GM21529 (cell line): ENCODE measurements at regions not wholly inside any gene's neighbourhood (a gene's known extent, or its start where the extent isn't known, plus 50 kb on each side); places are given as distances from the start of the nearest gene placed in this dataset.
"Not testable (repeated sequence)": the region's sequence is repeated elsewhere in the genome, so short reads cannot be mapped to it uniquely, and the experiment has no call there.

ENCODE experiments used
- ATAC-seq: cut with Tn5 transposase; IDR thresholded peaks from one replicate; pipeline ENCODE4 v1.9.1; 2021; ENCODE audit not compliant: unreplicated experiment

DNA sequence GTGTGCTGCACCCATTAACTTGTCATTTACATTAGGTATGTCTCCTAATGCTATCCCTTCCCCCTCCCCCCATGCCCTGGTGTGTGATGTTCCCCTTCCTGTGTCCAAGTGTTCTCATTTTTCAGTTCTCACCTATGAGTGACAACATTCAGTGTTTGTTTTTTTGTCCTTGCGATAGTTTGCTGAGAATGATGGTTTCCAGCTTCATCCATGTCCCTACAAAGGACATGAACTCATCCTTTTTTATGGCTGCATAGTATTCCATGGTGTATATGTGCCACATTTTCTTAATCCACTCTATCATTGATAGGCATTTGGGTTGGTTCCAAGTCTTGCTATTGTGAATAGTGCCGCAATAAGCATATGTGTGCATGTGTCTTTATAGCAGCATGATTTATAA lies 316.7 kb downstream of the ACTR3B start:
- ATAC-seq = not testable (repeated sequence)

DNA sequence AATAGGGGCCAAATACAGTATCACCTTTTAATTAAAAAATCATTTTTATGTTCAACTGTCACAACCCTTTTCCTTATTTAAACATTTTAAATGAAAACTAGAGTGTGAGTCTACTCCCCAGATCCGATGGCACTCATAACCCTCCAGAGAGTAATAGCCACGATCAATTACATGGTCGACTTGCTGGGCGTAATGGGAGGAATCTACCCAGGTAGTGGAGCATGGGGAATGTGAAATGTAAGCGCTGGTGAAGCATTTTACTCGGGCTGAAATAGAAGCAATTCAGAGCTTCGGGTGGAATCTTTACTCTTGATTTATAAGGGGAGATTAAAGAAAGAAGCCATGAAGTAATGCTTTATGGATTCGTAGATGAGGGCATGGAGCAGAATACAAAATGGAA lies 321.9 kb downstream of the ACTR3B start:
- ATAC-seq = no peak

DNA sequence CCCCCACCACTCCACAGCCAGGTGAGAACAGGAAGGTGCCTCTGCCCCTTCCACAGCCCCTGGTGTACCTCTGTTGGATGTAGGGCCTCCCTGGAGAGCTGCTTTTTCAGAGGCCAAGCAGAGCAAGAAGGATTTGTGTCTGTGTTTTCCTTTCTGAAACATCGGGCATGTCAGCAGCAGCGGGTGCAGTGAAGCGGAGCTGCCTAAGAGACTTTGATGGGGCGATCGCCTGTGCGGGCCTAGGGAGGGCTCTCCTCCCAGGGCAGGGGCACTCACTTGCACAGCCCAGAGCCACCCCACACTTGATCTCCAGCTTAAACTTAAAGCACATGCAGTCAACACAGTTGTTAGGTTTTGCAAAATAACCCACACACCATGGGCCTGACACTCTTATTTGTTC lies 324.7 kb downstream of the ACTR3B start:
- no peak for ATAC-seq

DNA sequence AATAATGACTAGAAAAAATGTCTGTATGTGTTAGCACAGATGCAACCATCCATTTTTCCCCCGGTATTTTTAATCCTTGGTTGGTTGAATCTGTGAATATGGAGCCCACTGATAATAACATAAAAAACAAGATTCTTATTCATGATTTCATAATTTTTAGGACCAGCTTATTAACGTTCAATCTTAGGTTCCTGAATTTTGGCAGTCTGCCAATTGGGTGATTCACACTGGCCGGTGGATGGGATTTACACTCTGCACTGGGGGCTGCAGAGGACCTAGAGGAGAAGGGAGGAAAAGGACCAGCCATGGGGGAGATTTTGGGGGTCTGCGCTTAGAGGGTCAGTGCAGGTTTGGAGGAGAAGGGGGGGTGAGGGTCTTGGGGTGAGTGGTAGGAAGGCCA lies 327.9 kb downstream of the ACTR3B start:
- no peak for ATAC-seq

DNA sequence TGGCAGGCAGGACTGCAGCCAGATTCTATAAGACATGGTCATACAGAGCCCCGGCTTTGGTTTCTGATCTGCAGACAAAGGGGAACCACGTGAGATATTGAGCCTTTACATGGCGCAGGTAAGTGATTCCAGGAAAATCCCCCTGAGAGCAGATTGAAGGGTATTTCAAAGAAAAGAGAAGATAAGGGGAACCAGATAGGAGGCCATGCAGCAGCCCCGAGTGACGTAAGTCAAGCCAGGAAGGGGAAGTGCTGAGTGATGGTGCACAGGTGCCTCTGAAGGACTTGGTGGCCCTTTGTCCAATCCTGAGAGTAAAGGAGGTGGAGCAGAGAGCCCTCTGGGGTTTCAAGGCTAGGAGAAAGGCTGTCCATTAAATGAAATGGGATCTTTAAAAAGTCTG lies 329.0 kb downstream of the ACTR3B start:
- no peak for ATAC-seq

- no peak for ATAC-seq
Measured at GRCh38 chr7:153090209-153090608, 330.7 kb downstream of the ACTR3B start.

GRCh38 chr7:153090764-153091163 lies 331.2 kb downstream of the ACTR3B start:
- no peak for ATAC-seq

GRCh38 chr7:153091477-153091876 lies 331.9 kb downstream of the ACTR3B start:
- no peak for ATAC-seq

DNA sequence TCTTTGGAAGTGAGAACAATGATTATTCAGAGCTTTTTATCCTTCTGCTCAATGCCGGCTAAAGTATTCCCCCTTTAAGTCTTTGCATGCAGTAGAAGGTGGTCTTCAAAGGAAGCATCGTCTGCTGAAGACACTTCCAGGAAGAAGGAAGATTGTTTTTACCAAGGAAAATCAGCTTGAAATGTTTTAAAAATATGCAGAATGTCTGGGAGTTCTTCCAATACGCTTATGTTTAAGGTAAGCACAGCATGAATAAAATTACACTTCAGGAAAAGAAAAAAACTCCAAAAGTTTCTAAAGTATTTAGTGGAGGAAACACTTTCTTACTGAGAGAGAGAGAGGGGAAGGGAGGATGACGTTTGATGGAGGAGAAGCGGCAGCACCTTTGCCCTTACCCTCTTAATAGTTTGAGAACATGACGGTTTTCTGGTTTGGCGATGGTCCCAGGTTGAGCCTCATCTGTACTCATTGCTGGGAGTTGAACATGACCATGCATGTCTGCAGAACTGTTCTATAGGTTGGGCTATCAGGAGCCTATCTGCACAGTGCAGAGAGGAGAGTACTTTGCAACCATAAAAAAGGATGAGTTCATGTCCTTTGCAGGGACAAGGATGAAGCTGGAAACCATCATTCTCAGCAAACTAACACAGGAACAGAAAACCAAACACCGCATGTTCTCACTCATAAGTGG lies 338.1 kb downstream of the ACTR3B start:
- no peak for ATAC-seq

- no peak for ATAC-seq
Measured at GRCh38 chr7:153099235-153099634, 339.7 kb downstream of the ACTR3B start.

DNA sequence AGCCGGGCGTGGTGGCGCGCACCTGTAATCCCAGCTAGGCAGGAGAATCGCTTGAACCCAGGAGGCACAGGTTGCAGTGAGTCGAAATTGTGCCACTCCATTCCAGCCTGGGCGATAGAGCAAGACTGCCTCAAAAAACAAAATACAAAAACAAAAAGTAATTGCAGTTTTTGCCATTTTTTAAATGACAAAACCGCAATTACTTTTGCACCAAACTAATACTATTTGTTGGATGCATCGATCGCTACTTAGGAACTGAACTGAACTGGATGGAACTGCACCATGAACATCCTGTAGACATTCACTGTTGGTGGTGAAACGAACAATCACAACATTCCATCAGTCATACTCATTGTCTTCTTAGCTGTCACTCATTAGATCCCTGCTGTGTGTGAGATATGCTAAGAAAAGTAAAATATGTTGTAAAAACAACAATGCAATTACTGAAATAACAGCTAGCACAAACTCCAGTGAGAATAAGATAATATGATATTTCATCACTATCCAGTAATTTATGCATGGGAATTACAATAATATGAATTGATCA lies 341.2 kb downstream of the ACTR3B start:
- ATAC-seq = no peak

DNA sequence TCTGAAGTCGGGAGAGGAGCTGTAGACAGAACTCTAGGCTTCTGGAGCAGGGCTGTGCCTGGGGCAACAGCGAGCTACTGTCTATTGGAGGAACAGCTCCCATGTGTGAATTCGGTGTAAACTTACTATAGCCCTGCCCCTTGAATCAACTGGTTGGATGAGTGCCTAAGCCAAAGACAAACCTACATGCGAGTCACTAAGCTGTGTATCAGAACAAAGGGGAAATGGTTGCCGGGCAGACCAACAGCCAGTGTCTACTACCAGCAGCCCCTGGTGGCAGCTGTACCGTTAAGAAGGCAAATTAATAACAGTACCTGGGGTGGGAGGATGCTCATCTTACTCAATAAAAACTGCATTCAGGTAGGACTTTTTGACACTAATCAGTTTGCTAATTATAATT lies 343.6 kb downstream of the ACTR3B start:
- ATAC-seq = no peak

DNA sequence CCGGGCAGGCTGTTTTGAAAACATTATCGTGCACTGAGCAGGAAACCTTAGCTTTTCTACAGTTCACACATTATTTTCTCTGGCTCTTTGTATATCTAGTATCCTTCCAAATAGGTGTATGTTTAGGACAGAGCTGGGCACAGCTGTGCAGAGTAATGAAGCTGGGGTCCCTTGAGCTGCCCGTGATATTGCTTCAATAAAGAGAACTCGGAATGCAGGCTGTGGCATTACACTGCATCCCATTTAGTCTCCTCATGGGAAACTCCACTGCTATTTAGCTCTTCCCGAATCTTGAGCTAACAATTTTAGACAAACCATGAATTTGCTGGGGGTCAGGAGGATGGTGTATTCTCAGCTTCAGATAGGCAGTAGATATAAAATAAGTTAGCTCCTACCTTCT lies 348.3 kb downstream of the ACTR3B start:
- ATAC-seq = no peak

GRCh38 chr7:153109566-153109965 lies 350.0 kb downstream of the ACTR3B start:
- no peak for ATAC-seq

DNA sequence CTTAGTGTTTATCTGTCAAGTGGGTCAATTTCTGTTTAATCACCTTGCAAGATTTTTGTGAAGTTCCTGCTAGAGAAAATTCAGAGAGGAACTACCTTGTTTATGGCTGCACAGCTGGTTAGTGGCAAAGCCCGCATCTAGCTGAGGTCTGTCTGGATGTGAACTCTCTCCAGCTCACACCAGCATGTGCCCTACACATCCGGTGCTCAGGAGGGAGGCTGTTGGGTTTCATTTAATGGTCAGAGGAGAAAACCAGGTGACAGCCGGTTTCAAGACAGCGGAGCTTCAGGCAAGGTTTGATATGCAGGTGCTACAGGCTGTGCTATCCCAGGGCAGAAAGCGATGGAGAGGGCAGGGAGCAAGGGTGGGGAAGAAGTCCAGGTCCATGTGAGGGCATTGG lies 351.1 kb downstream of the ACTR3B start:
- no peak for ATAC-seq

- ATAC-seq = not testable (repeated sequence)
Measured at GRCh38 chr7:153122255-153122654, 362.7 kb downstream of the ACTR3B start.

DNA sequence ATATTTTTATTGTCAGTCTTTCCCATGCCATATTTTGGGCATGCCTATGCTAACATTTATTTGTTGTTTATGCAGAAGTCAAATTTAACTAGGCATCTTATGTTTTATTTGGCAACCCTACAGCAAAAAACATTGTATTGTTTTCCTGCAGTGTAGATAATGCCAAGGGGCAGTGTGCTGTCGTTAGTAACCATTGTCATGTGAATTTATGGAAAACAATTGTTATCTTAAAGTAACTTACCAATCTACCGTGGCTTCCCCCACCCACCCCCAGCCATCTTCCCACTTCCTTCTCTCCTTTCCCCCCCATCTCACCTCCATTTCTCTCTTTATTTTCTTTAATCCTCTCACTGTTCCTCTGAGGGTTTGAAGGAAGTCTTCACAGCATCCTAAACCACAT lies 370.5 kb downstream of the ACTR3B start:
- no peak for ATAC-seq

DNA sequence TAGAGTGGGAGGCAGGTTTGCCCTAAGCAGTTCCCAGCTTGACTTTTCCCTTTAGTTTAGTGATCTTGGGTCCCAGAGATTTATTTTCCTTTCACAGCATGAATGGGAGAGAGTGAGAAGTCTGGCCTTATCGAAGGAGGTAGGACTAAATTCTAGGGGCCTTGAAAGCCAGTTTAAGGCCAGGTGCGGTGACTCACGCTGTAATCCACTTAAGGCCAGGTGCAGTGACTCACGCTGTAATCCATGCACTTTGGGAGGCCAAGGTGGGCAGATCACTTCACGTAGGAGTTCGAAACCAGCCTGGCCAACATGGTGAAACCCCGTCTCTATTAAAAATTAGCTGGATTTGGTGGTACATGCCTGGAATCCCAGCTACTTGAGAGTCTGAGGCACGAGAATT lies 392.2 kb downstream of the ACTR3B start:
- no peak for ATAC-seq

DNA sequence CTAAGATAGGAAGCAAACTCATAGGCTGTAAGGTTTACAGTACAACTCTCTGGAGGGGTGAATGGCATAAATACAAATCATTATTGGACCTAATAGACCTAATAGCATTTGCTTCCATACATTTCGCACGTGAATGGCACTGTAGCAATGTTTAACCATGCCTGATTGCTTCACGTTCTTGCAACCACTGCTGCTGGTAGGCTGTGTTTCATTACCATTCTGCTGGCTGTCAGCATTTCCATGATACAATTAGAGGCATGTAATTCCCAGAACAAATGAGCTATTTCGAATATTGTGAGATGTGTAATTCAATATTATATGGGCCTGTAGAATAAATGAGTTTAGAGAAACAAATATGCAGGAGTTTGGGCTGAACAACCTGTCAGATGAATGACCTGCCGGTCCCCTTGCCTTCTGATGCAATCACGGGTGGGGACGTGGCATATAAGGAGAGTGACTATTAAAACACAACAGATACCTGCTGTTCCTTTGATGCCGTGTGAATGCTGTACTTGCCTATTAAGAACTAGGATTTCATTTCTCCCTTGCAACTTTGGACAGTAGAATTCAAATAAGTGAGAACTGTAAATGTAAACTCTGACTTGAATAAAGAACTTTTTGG lies 393.4 kb downstream of the ACTR3B start:
- ATAC-seq = no peak

DNA sequence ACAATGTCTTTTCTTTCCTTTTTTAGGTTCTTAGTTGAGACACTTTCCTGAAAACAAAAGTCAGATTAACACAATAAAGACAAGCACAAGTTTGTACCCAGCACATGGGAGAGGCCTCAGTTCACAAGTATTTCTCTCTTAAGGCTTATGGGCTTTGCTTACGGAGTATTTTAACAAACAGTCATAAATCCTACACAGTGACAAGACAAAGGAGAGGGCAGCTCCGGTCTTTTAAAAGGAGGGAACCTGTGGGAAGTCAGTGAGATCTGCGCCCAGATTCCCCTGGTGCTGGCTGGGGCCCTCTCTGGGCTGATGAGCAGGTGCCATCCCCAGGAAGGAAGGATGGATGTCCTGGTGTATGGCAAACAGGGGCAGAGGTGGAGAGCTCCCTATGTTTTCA lies 398.6 kb downstream of the ACTR3B start:
- no peak for ATAC-seq

DNA sequence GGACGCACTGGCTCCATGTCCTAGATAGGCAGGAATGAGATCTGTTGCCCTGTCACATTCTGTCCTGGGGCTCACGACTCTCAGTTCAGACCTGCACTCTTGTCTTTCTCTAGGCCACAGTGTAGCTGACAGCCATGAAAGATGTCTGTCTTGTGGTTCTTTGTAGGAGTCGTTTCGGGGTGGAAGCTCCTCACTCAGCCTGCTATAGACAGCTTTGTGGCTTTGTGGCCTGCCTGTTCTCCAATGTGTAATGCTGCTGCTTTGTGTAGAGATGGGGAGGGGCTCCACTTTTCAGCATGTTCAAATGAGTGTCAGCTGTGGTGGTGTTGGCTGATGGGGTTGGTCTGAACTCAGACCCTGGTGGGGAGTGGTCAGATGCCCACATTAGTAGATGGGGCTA lies 410.7 kb downstream of the ACTR3B start:
- no peak for ATAC-seq

GRCh38 chr7:153185936-153186335 lies 426.4 kb downstream of the ACTR3B start:
- ATAC-seq = no peak

GRCh38 chr7:153188161-153188560 lies 428.6 kb downstream of the ACTR3B start:
- ATAC-seq = no peak
